Erythroblast (primary cell): ENCODE measurements at regions not wholly inside any gene's neighbourhood (a gene's known extent, or its start where the extent isn't known, plus 50 kb on each side); places are given as distances from the start of the nearest gene placed in this dataset.

Source experiments
- GATA1 ChIP-seq: IDR thresholded peaks from 2 replicates; pipeline ENCODE4 v1.6.1; 2011; ENCODE audit warnings: low read depth, mild to moderate bottlenecking, control low read depth, low read length, moderate library complexity
- POLR2A ChIP-seq: IDR thresholded peaks from 2 replicates; pipeline ENCODE4 v1.6.1; 2011; ENCODE audit warnings: mild to moderate bottlenecking, low read length

DNA sequence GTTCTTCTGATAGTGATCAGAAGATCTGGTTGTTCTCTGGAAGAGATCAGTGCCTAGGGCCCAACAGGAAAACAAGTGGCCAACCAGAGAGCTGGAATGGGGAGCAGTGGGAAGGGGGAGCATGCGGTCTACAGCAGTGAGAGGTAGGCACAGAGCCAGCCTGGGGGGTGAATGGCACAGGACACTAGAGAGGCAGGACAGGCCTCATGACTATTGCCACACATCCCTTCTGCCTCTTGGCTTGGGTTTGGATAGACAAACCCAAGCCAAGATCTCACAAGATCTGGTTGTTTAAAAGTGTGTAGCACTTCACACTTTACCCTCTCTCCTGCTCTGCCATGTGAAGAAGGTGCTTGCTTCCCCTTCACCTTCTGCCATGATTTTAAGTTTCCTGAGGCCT is 224.4 kb downstream of the ARHGAP12 start:
- no peak for TF ChIP-seq POLR2A
- no peak for TF ChIP-seq GATA1
